HFF-Myc (cell line): ENCODE measurements at regions not wholly inside any gene's neighbourhood (a gene's known extent, or its start where the extent isn't known, plus 50 kb on each side); places are given as distances from the start of the nearest gene placed in this dataset.

Source experiments
- DNase-seq: peaks from one replicate; pipeline ENCODE4 v3.0.0-alpha.2; 2011; ENCODE audit warnings: low read depth; ENCODE audit errors: extremely low read depth
- H3K4me3 ChIP-seq: replicated peaks from 2 replicates; pipeline ENCODE4 v1.5.1; 2011; ENCODE audit warnings: low read depth, mild to moderate bottlenecking, control low read depth, low read length
- CTCF ChIP-seq: IDR thresholded peaks from 2 replicates; pipeline ENCODE4 v1.5.1; 2012; ENCODE audit warnings: mild to moderate bottlenecking, low read depth, low read length, control low read depth; ENCODE audit errors: missing control alignments

GRCh38 chr20:6693178-6693807 is 74.2 kb upstream of the BMP2 start:
- no peak for TF ChIP-seq CTCF
- DNase-seq = no peak
- H3K4me3 ChIP-seq = no peak overlapping the region

GRCh38 chr20:6692566-6693173 is 74.8 kb upstream of the BMP2 start:
- no peak for TF ChIP-seq CTCF
- DNase-seq = no peak

GRCh38 chr20:6691516-6691915 is 76.0 kb upstream of the BMP2 start:
- no peak for TF ChIP-seq CTCF
- no peak for DNase-seq
- H3K4me3 ChIP-seq = no peak overlapping the region

More at GRCh38 chr20:6692566-6693173, 74.8 kb upstream of the BMP2 start:
- no peak overlapping the region for H3K4me3 ChIP-seq

- no peak for TF ChIP-seq CTCF
- H3K4me3 ChIP-seq = no peak overlapping the region
- no peak for DNase-seq
Observed at GRCh38 chr20:6689339-6689973, 78.0 kb upstream of the BMP2 start.

- H3K4me3 ChIP-seq = no peak overlapping the region
- DNase-seq = no peak
- no peak for TF ChIP-seq CTCF
Observed at GRCh38 chr20:6686171-6686570, 81.3 kb upstream of the BMP2 start.

GRCh38 chr20:6685626-6686025 is 81.9 kb upstream of the BMP2 start:
- no peak overlapping the region for H3K4me3 ChIP-seq
- no peak for TF ChIP-seq CTCF
- no peak for DNase-seq
